Ureter (tissue), 1 donor: ENCODE measurements at regions not wholly inside any gene's neighbourhood (a gene's known extent, or its start where the extent isn't known, plus 50 kb on each side); places are given as distances from the start of the nearest gene placed in this dataset.
A peak's percentile ranks its signal among the peaks of the same experiment; 100 is the strongest.
"Not testable (repeated sequence)": the region's sequence is repeated elsewhere in the genome, so short reads cannot be mapped to it uniquely, and the experiment has no call there.

Source experiments
- DNase-seq: peaks from one replicate; pipeline ENCODE4 v3.0.0-alpha.2; 2020; ENCODE audit warnings: low spot score
- donor health status: DM: yes; HTN: yes; CAD: no.

DNA sequence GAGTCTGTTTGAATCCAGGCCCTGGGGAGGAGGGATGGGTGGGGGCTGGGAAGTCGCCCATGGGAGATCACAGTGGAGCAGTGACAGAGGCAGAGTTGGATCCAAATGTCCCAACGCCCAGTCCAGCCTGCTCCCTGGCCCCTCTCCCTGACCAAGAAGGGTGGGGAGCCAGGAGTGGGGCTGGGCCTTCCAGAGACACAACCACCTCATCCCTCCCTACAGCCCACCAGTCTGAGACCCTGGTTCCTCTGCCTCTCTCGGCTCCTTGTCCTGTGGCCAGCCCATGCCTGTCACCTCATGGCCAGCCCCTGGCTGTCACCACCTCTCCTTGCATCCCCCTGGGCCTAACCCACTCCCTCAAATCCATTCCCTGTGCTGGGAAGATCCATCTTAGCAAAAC is 71.2 kb upstream of the PRR5 start:
- DNase-seq: no peak

DNA sequence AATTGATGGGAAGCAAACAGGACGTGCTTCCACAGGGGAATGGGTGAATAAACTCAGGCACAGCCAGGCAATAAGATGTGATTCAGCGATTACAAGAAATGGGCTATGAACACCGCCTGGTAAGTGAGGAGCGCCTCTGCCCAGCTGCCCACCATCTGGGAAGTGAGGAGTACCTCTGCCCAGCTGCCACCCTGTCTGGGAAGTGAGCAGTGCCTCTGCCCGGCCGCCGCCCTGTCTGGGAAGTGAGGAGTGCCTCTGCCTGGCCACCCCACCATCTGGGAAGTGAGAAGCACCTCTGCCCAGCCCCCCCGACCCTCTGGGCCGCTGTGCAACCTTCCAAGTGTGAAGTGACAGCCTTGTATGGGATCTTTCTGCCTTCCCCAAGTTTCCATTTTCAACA is 73.2 kb upstream of the PRR5 start:
- DNase-seq: no peak

DNA sequence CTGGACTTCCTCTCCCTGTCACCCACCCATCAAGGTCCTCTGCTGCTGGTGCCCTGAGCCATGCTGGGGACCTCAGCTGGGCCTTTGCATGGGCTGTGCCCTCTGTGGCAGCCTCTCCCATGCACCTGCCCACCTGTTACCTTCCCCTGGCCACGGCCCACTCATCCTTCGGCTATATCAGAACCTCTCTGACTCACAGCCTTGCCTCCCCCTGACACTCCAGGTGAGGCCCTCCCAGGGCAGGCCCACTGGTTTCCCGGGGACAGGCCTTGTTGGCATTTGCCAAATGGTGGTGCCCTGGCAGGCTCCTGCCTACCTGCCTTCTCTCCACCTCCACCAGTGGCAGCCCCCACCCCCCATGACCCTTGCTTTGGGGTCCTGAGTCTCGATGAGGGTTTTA is 73.7 kb upstream of the PRR5 start:
- DNase-seq: no peak

DNA sequence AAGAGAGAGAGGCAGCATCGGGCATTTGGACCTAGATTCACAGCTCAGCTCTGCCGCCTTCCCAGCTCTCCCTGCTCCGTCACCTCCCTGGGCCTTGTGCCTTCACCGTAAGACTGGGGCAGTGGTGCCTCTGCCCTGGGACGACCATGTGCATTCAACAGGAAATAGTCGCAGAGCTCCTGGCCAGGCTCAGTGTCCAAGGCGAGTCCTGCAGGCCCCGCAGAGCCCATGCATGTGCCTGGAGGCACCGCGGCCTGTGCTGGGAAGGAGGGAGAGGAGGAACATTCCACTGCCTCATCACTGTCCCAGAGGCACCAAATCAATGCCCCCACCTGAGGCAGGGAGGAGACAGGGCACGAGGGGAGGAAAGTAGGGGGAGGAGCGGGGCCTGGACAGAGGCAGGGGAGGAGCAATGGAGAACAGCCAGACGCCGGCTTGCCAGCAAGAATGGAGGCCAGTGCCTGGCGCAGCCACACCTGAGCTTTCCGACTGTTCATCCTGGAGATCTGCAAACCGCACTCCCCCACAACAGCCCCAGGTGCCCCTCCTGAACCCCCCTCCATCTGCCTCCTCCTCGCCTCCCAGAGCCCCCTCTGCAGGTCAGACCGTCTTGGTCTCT is 74.4 kb upstream of the PRR5 start:
- DNase-seq: no peak

DNA sequence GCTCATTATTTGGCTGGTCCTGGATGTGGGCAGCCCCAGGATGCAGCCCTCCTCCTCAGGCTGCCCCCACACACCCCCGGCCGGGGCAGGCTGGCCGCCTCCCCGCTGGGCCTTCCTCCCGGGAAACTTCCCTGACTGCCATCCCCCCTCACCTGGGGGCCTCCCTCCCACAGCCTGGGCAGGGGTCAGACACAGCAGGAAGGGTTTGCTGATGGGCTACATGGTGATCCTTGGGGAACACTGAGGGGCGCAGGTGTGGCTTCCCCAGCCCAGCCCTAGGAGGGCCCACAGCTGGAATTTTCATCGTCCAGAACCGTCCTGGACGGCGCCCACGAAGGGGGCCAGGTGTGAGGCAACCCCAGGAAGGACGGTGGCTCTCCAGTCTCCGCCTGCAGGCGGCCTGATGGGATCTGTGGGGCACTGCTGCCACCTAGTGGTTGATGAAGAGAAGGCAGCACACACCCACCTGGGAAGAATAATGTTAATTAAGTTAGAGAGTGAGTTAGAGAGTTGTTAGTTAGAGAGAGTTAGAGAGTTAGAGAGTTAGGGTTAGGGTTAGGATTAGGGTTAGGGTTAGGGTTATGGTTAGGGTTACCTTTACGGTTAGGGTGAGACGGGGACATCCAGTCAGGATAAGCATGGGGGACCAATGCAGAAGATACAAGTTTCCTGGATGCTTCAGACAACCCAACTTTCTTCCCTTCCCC is 75.9 kb upstream of the PRR5 start:
- peak; percentile 81 for DNase-seq

DNA sequence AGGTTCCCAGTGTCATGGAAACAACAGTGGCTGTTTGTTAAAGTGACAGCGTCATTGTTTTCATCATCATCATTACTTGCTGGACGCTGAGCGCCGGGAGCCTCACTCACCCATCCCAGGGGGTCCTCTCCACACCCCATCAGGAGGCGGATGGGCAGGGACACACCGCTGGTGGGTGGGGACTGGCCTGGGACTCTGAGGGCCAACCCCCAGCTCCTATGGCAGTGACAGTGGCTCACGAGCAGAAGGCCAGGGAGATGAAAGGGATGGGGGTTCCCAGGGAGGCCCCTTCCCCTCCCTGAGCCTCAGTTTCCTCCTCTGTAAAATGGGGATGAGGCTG is 76.6 kb upstream of the PRR5 start:
- DNase-seq: no peak

DNA sequence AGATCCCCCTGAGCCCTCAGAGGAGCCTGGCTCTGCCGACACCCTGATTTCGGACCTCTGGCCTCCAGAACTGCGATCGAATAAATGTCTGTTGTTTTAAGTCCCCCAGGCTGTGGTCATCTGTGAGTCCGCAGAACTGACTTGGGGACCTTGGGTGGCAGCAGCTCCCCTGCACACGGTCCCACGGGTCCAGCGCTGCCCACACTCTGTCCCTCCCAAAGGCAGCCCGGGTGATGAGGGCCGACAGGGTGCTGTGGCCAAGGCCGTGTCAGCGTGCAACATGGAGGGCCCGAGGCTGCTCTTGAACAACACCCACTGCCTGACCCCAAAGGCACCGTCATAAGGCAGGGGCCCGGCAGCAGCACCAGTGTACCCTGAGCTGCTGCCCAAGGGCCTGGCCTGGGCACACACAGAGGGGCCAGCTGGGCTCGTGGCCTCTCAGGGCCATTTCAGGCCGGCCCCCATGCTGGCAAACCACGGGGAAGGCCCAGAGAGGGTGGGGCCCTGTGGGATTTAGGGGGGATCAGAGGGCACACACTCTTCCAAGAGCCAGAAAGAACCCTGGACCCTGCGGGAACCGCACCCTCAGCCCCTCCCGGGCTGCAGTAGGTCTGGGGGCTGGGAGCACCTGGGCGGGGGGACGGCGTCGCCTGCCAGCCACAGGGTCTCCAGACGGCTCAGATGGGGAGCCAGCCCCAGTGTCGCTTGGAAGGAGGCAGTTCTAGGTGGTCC is 77.1 kb upstream of the PRR5 start:
- DNase-seq: no peak

DNA sequence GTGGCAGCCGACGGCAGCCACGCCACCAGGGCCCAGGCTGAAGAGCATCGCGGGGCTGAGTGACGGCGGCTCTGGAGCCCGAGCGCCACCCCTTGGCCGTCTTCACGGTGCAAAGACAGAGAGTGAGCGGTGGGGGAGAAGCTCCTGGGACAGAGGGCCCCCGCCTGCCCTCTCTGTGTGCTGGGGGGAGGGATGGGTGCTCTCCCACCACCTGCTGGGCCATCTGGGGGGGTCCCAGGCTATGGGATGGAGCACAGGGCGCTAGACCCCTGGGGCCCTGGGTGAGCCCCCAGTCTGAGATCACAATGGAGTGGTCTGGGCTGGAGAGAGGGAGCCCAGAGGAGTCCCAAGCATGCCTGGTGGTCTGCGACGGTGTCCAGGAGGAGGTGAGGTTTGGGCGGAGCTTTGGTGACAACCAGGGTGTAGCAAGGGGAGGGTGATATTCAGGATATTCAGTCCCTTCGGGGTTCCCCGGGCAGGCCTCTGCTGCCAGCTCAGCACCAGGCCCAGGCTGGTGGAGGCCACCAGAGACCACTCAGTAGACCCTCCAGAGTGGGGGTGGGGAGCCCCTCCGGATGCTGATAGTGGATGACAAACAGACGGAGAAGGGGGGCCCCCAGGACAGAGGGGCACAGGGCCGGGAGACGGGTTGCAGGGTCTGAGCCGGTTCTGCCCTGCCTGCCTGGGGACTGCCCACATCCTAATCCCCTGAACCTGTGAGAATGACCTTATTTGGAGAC is 78.1 kb upstream of the PRR5 start:
- DNase-seq: no peak

DNA sequence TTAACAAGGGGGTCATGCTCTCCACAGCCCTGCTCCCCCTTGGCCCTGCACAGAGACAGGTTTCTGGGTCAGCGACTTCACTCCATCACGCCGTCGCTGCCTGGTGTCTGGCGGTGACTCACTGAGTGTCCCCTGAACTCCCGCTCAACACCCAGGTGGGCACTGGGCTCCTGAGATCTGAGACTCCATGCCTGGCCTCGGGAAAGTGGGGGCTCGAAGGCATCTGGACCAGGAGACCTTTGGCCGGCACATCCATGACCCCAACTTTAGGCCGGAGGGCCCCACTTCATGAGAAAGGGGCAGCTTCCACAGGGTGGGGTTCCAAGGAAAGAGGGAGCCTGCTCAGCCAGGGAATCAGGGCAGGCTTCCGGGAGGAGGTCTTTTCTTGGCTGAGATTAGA is 79.3 kb upstream of the PRR5 start:
- no peak for DNase-seq

DNA sequence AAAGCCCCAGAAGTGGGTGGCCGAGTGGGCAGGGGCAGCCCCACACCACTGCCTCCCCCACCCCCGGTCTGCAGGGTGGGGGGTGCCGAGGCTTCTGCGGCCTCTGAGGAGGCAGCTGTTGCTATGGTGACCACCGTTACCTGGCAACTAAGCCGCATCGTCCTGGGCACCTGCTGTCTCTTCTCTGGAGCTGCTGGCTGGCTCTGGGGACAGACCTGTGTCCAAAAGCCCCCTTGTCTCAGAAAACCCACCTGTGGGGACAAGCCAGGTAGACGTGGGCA is 79.9 kb upstream of the PRR5 start:
- DNase-seq: no peak

DNA sequence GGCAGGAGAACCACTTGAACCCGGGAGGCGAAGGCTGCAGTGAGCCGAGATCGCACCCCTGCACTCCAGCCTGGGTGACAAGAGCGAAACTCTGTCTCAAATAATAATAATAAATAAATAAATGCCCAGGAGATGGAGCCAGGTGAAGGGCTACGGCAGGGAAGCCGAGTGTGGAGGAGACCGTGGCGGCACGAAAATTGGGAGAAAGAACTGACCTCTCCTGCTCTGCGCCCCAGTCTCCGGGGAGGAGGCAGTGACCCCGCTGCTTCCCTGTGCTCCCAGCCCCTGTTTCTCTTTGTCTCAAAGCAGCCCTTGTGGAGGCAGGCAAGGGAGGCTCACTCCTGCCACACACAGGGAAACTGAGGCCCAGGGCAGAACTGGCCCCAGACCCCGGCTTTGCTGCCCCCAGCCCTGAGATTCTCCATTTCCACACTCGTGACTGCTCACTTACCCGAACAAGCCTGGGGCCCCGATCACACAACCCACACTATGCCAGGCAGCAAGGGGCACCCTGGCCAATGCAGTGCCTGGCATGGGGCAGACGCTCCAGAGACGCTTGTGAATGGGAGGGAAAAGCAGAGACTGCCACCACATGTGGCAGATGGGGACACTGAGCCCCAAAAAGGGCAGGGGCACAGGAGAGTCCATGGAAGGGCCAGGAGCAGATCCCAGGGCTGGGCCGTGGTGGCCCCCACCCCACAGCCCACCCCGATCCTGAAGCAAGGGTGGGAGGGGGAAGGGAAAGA is 80.4 kb upstream of the PRR5 start:
- no peak for DNase-seq

DNA sequence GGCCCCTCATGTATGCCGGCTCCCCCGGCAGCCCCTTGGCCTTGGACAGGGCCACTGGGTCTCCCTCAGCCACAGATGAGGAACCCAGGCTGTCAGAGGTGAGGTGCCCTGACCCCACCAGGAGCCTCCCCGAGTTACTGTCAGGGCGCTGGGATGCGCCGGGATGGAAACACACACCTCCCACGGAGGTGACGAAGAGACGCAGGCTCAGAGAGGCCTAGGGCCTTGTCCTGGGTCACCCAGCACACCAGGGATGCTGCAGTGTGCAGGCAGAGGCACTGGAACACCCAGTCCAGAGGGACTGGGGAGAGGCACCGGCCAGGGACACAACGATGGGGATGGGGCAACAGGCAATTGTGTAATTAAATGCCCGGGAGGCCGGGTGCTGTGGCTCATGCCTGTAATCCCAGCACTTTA is 81.2 kb upstream of the PRR5 start:
- DNase-seq: no peak

DNA sequence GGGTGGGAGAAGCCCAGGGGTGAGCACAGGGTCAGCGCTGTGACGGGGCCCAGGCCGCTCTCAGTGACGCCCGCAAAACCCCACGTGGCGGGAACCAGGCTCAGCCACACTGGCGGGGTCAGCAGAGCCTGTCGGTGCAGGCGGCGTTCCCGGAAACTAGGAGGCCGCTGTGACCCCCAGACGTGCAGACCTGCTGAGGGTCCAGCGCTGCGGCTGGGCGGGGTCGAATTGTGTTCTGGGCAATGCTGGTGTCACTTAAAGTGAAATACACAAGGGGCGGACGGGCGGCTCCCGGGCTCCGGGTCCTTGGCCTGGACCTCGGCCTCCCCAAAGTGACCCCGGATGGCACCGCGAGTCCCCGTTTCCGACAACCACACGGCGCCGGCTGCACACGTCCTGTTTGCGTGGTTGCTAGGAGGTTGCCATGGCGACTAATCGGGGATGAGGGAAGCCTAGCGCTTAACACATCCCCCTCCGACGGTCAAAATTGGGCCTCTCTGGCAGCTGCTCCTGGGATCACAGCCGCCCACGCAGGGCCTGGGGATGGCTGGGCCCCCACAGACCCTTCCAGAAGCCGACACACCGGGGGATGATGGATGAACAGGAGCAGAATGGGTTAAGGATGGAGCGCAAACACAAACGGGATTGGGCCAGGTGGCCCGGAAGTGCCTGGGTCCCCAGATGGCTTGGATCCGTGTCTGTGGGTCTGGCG is 81.7 kb upstream of the PRR5 start:
- DNase-seq: peak; percentile 66

DNA sequence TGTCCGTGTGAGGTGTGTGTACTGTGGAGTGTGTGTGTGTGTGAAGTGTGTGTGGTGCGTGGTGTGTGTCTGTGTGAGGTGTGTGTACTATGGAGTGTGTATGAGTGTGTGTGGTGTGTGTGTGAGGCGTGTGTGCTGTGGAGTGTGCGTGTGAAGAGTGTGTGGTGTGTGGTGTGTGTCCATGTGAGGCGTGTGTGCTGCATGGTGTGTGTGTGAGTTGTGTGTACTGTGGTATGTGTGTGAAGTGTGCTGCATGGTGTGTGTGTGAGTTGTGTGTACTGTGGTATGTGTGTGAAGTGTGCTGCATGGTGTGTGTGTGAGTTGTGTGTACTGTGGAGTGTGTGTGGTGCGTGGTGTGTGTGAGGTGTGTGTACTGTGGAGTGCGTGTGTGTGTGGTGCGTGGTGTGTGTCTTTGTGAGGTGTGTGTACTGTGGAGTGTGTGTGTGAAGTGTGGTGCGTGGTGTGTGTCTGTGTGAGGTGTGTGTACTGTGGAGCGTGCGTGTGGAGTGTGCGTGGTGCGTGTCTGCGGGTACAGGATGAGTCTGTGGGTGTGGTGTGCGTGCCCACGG is 82.4 kb upstream of the PRR5 start:
- not testable (repeated sequence) for DNase-seq

DNA sequence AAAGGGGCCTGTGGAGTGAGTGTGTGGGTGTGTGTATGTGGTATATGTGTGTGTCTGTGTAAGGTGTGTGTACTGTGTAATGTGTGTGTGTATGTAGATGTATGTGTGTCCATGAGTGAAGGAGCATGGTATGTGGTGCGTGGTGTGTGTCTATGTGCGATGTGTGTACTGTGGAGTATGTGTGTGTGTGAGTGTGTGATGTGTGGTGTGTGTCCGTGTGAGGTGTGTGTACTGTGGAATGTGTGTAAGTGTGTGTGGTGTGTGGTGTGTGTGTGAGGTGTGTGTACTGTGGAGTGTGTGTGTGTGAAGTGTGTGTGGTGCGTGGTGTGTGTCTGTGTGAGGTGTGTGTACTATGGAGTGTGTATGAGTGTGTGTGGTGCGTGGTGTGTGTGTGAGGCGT is 83.1 kb upstream of the PRR5 start:
- not testable (repeated sequence) for DNase-seq

DNA sequence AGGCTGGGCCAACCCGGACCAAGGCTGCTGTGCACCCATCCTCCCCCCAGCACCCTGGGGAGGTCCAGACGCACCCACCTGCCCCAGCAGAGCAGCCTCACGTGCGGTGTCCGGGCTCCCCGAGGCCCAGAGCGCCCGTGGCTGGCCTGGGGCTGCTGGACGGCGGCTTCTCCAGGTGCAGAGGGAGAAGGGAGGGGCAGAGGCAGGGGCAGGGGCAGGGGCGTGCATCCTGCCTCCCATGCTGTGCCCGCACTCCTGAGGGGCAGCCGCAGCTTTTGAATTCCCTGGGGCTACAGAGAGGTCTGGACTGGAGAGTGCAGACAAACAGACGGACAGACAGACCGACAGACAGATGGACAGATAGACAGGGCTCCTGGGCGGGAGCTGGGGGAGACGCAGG is 83.6 kb upstream of the PRR5 start:
- no peak for DNase-seq

DNA sequence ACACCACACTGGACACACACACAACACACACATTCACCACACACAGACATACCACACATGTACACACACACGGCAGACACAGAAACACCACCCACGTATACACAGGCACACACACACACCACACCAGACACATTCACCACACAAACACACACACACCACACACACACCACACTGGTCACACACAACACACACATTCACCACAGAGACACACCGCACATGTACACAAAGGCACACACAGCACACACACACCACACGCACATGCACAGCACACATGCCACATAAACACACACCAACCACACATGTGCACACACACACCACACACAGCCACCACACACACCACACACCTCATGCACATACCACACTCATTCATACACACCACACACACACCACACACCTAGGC is 84.2 kb upstream of the PRR5 start:
- DNase-seq: no peak

DNA sequence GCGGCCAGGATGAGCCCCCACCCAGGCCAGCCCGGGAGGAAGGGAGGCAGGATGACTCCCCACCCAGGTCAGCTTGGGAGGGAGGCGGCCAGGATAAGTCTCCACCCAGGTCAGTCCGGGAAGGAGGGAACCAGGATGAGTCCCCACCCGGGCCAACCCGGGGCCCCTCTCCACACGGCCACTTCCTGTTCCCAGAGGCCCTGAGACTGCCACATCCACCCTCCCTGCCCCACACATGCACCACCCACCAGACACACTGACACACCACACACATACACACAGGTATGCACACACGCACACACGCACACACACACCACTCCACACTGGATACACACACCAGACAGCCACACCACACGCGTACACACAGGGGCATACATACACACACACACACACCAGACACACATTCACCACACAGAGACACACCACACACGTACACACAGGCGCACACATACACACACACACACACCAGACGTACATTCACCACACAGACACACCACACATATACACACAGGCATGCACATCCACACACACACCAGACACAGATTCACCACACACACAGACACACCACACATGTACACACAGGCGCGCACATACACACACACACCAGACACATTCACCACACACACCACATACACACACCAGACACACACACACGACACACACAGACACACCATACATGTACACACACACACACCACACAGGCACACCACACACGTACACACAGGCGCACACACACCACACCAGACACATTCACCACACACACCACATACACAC is 84.9 kb upstream of the PRR5 start:
- no peak for DNase-seq

DNA sequence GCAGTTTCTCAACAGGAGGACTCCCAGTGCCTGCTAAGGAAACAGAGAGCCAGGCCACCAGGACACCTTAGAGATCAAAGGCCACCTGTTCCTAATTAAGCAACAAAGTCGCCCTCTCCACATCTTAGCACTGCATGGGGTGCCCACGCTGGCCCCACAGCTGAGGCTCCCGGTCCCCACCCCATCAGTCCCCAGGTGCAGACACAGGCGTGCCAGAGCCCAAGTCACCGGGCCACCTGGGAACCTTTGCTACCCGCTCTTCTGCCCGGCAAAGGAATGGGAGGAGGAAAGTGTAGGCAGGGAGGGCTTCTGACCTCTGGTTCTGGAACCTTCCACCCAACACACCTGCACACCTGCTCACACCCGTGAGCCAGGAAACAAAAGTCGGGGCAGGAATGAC is 85.5 kb upstream of the PRR5 start:
- no peak for DNase-seq

DNA sequence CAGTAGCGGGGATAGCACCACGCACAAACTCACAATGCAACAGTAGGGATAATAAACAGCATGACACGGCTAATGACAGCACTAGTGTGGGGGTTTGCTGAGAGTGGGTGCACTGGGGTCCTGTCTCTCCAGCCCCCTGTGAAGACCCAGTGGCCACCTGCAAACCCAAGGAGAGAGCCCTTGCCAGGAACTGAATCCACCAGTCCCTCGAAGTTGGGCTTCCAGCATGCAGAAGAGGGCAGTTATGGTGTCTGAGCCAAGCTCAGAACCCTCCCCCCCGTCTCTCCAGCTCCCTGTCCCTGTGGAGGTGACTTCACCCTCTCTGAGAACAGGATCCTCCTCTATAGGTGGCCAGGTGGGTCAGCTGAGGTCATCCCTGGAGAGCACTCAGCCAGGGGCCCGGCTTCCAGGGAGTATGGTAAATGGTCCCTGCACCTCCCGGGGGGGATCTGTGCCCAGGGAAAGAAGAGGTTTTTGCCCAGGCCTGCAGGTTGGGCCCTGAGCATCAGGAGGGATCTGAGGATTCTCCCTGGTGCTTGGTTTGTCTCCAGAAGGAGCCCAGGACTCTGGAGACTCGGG is 86.3 kb upstream of the PRR5 start:
- no peak for DNase-seq
